ENCODE measurements at regions not wholly inside any gene's neighbourhood (a gene's known extent, or its start where the extent isn't known, plus 50 kb on each side); places are given as distances from the start of the nearest gene placed in this dataset.

DNA sequence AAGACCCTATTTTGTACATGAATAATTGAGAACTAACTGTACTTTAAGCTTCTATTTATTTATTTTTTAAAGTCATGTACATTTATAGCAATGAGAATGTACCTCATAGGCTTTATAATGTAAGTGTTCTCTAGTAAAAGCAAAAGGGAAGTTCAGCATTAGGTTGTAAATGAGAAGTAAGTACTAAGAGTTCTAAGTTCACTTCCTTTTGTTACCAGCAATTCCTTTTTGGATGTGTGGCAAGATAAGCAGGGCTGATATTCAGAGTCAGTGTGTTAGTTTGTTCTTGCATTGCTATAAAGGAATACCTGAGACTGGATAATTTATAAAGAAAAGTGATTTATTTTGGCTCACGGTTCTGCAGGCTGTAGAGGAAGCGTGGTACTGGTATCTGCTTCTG, 54.0 kb upstream of the CCN2 start:
- TF ChIP-seq TAF1 (IDR thresholded peaks at IDR 0.05; ENCODE audit: borderline replicate concordance, low read depth, low read length) = no peak
- TF ChIP-seq SRF (IDR thresholded peaks at IDR 0.05; ENCODE audit: low read depth in 2 of 2, low read length in 2 of 2) = no peak
- TF ChIP-seq CBX5 (IDR thresholded peaks at IDR 0.05; ENCODE audit: low read depth) = no peak
- no peak for TF ChIP-seq CTCF (IDR thresholded peaks at IDR 0.05 in 2 of 3, conservative IDR thresholded peaks at IDR 0.05 in 1 of 3; ENCODE audit: control insufficient read depth in 2 of 3, extremely low read depth in 1 of 3, insufficient read depth in 1 of 3, low read depth in 3 of 3, low read length in 3 of 3)
- no peak for TF ChIP-seq CREB1 (IDR thresholded peaks at IDR 0.05; ENCODE audit: low read depth)
- TF ChIP-seq CHD2 (IDR thresholded peaks at IDR 0.05; ENCODE audit: borderline replicate concordance, low read depth, low read length) = no peak
- no peak for TF ChIP-seq EGR1 (IDR thresholded peaks at IDR 0.05; ENCODE audit: borderline replicate concordance in 1 of 2, low read depth in 2 of 2, low read length in 2 of 2)
- no peak for TF ChIP-seq MEF2A (IDR thresholded peaks at IDR 0.05; ENCODE audit: insufficient read depth, low read depth, low read length)
- TF ChIP-seq, protein P1, sequence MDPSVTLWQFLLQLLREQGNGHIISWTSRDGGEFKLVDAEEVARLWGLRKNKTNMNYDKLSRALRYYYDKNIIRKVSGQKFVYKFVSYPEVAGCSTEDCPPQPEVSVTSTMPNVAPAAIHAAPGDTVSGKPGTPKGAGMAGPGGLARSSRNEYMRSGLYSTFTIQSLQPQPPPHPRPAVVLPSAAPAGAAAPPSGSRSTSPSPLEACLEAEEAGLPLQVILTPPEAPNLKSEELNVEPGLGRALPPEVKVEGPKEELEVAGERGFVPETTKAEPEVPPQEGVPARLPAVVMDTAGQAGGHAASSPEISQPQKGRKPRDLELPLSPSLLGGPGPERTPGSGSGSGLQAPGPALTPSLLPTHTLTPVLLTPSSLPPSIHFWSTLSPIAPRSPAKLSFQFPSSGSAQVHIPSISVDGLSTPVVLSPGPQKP (IDR thresholded peaks at IDR 0.05; ENCODE audit: low read depth, low read length) = no peak
- no peak for TF ChIP-seq JUNB (IDR thresholded peaks at IDR 0.05)

Measured in GM12878 (cell line).